HG03439 (cell line): ENCODE measurements at regions not wholly inside any gene's neighbourhood (a gene's known extent, or its start where the extent isn't known, plus 50 kb on each side); places are given as distances from the start of the nearest gene placed in this dataset.

ENCODE experiments used
- ATAC-seq: cut with Tn5 transposase; IDR thresholded peaks from one replicate; pipeline ENCODE4 v1.9.1; 2021; ENCODE audit warnings: mild to moderate bottlenecking, moderate library complexity; ENCODE audit not compliant: unreplicated experiment

GRCh38 chr9:28678097-28678496, 1104.8 kb upstream of the C9orf72 start:
- no peak for ATAC-seq

GRCh38 chr9:28688172-28688571, 1114.9 kb upstream of the C9orf72 start:
- no peak for ATAC-seq

GRCh38 chr9:28692012-28692411, 1118.7 kb upstream of the C9orf72 start:
- no peak for ATAC-seq

GRCh38 chr9:28696960-28697359, 1123.7 kb upstream of the C9orf72 start:
- ATAC-seq: no peak

GRCh38 chr9:28699632-28700031, 1126.4 kb upstream of the C9orf72 start:
- ATAC-seq: no peak

GRCh38 chr9:28707616-28708015, 1134.3 kb upstream of the C9orf72 start:
- no peak for ATAC-seq

GRCh38 chr9:28714188-28714587, 1140.9 kb upstream of the C9orf72 start:
- ATAC-seq: no peak

- no peak for ATAC-seq
Measured at GRCh38 chr9:28718226-28718625, 1144.9 kb upstream of the C9orf72 start.

GRCh38 chr9:28720746-28721145, 1147.5 kb upstream of the C9orf72 start:
- no peak for ATAC-seq

GRCh38 chr9:28730111-28730510, 1156.8 kb upstream of the C9orf72 start:
- no peak for ATAC-seq

GRCh38 chr9:28735738-28736342, 1162.6 kb upstream of the C9orf72 start:
- ATAC-seq: no peak

- no peak for ATAC-seq
Measured at GRCh38 chr9:28741459-28741858, 1168.2 kb upstream of the C9orf72 start.

GRCh38 chr9:28747351-28747985, 1174.2 kb upstream of the C9orf72 start:
- no peak for ATAC-seq

GRCh38 chr9:28750136-28750535, 1176.9 kb upstream of the C9orf72 start:
- no peak for ATAC-seq

- no peak for ATAC-seq
Measured at GRCh38 chr9:28758341-28758740, 1185.1 kb upstream of the C9orf72 start.

GRCh38 chr9:28758971-28759370, 1185.7 kb upstream of the C9orf72 start:
- no peak for ATAC-seq

GRCh38 chr9:28762167-28762566, 1188.9 kb upstream of the C9orf72 start:
- no peak for ATAC-seq

- no peak for ATAC-seq
Measured at GRCh38 chr9:28764532-28764931, 1191.3 kb upstream of the C9orf72 start.

GRCh38 chr9:28770226-28770625, 1196.9 kb upstream of the C9orf72 start:
- ATAC-seq: no peak

GRCh38 chr9:28770827-28771226, 1197.5 kb upstream of the C9orf72 start:
- no peak for ATAC-seq

- ATAC-seq: no peak
Measured at GRCh38 chr9:28774433-28775235, 1201.4 kb upstream of the C9orf72 start.

- no peak for ATAC-seq
Measured at GRCh38 chr9:28779243-28779642, 1206.0 kb upstream of the C9orf72 start.
